K562 (cell line): ENCODE measurements at regions not wholly inside any gene's neighbourhood (a gene's known extent, or its start where the extent isn't known, plus 50 kb on each side); places are given as distances from the start of the nearest gene placed in this dataset.

Experiments
- ATAC-seq: fragments of 200-7000 bp; cut with Tn5 transposase; 3 replicates; pipeline ENCODE4 v1.9.1; 2020; ENCODE audit warnings: moderate library complexity
- BruUV-seq: library from RNA; stranded (reverse); fragments of 400-500 nt; replicated peaks from 2 replicates; lab custom pipeline; 2021; lab: Mats Ljungman, UMichigan
- CTCF ChIA-PET: fragments of 300-600 bp; formaldehyde crosslinking; extraction: SDS; loops from one replicate; lab custom pipeline; 2021; ENCODE audit warnings: low intra/inter-chr PET ratio; lab: Yijun Ruan, JAX
- POLR2A ChIA-PET: fragments of 300-600, 350-650 bp; sonication (Branson Sonifier 250); formaldehyde crosslinking; extraction: SDS; loops from one replicate; lab custom pipeline; 2021; ENCODE audit warnings: antibody characterized with exemption, inconsistent platforms; lab: Yijun Ruan, JAX
- DNase-seq, 4 experiments: peaks; one replicate each; pipeline versions ENCODE4 v3.0.0 to v3.0.0-alpha.2; 2011 to 2018; ENCODE audit warnings: low spot score in 3 of 4, mixed read lengths in 3 of 4; ENCODE audit errors: extremely low read depth in 1 of 4
- FAIRE-seq: peaks from 2 replicates; lab custom pipeline; 2011; peaks lifted over from hg19 to GRCh38; lab: Jason Lieb, UNC
- H2AFZ ChIP-seq: 2 replicates; pipeline ENCODE4 v1.6.0; 2011; ENCODE audit warnings: low read depth, low read length, control low read depth, inconsistent platforms
- H3K27ac ChIP-seq: fragments of 200-600 bp; 3 replicates; pipeline ENCODE4 v1.8.0; 2011; ENCODE audit warnings: low read depth, mild to moderate bottlenecking, control low read depth, inconsistent platforms, low read length, moderate library complexity, mixed read lengths; ENCODE audit errors: extremely low read depth
- H3K27me3 ChIP-seq, 2 experiments: fragments of 300-600 bp in 1 of 2; 2 replicates in 1 of 2; 3 replicates in 1 of 2; pipeline versions ENCODE4 v1.6.0 to v1.8.0; 2011; ENCODE audit warnings: inconsistent platforms in 2 of 2, low read length in 2 of 2, mild to moderate bottlenecking in 1 of 2, mixed read lengths in 1 of 2, moderate library complexity in 1 of 2; ENCODE audit not compliant: control insufficient read depth in 2 of 2, insufficient read depth in 2 of 2
- H3K36me3 ChIP-seq: fragments of 300-600 bp; 3 replicates; pipeline ENCODE4 v1.8.0; 2011; ENCODE audit warnings: mild to moderate bottlenecking, low read length, inconsistent platforms; ENCODE audit not compliant: control insufficient read depth, insufficient read depth
- H3K4me1 ChIP-seq, 2 experiments: fragments of 200-600 bp in 1 of 2; replicated peaks in 1 of 2; 2 replicates in 1 of 2; 3 replicates in 1 of 2; pipeline versions ENCODE4 v1.5.1 to v1.8.0; 2011; ENCODE audit warnings: inconsistent platforms in 2 of 2, low read length in 2 of 2, mild to moderate bottlenecking in 1 of 2, mixed read lengths in 1 of 2, moderate library complexity in 1 of 2; ENCODE audit not compliant: control insufficient read depth in 2 of 2, insufficient read depth in 2 of 2
- H3K4me2 ChIP-seq: 2 replicates; pipeline ENCODE4 v1.6.1; 2011; ENCODE audit warnings: low read length, control low read depth, inconsistent platforms, mixed read lengths; ENCODE audit not compliant: insufficient read depth
- H3K4me3 ChIP-seq: fragments of 200-600 bp; sonication (generic), shearing (Covaris generic); 2 replicates; pipeline ENCODE4 v1.5.1; 2016; ENCODE audit warnings: control low read depth, inconsistent platforms
- H3K79me2 ChIP-seq: fragments of 200-600 bp; 3 replicates; pipeline ENCODE4 v1.8.0; 2011; ENCODE audit warnings: low read length, inconsistent platforms; ENCODE audit not compliant: control insufficient read depth, insufficient read depth
- H3K9ac ChIP-seq, 2 experiments: 2 replicates each; pipeline versions ENCODE4 v1.6.0 to v1.6.1; 2011; ENCODE audit warnings: low read depth in 2 of 2, low read length in 2 of 2, control low read depth in 1 of 2, inconsistent platforms in 1 of 2, mild to moderate bottlenecking in 1 of 2, mixed read lengths in 1 of 2; ENCODE audit not compliant: insufficient read depth in 1 of 2
- H3K9me1 ChIP-seq: one replicate; pipeline ENCODE4 v1.6.0; 2011; ENCODE audit warnings: inconsistent platforms, mild to moderate bottlenecking, low read length, moderate library complexity; ENCODE audit not compliant: control insufficient read depth, insufficient read depth
- H3K9me3 ChIP-seq: replicated peaks from 2 replicates; pipeline ENCODE4 v1.5.1; 2011; ENCODE audit warnings: low read depth, low read length, inconsistent platforms; ENCODE audit not compliant: control insufficient read depth, insufficient read depth
- H4K20me1 ChIP-seq: replicated peaks from 2 replicates; pipeline ENCODE4 v1.6.1; 2011; ENCODE audit warnings: low read length, inconsistent platforms, mixed read lengths; ENCODE audit not compliant: control insufficient read depth, insufficient read depth
- CEBPB ChIP-seq: fragments of 450-650 bp; IDR thresholded peaks from 2 replicates; pipeline ENCODE4 v1.6.1; 2016; ENCODE audit warnings: missing genetic modification characterization, missing compliant biosample characterization
- CEBPG ChIP-seq, 3 experiments: fragments of 200-800 bp in 1 of 3; sonication (Bioruptor generic) in 1 of 3; sonication (generic) in 1 of 3; formaldehyde crosslinking in 1 of 3; IDR thresholded peaks in 2 of 3; conservative IDR thresholded peaks in 1 of 3; 2 replicates each; pipeline versions ENCODE4 v1.6.1 to v1.8.0; 2016 to 2022; ENCODE audit warnings: missing compliant biosample characterization in 2 of 3, missing genetic modification characterization in 2 of 3, mild to moderate bottlenecking in 1 of 3, missing genetic modification reagents in 1 of 3
- CHD2 ChIP-seq: IDR thresholded peaks from 2 replicates; pipeline ENCODE4 v1.6.1; 2011; ENCODE audit warnings: low read depth, low read length
- FOSL1 ChIP-seq: fragments of 200-800 bp; sonication (Bioruptor generic); conservative IDR thresholded peaks from 2 replicates; pipeline ENCODE4 v1.6.1; 2016; ENCODE audit warnings: missing genetic modification characterization, missing compliant biosample characterization
- FOXA3 ChIP-seq, 2 experiments: fragments of 450-650 bp in 1 of 2; sonication (generic) in 1 of 2; formaldehyde crosslinking; IDR thresholded peaks in 1 of 2; conservative IDR thresholded peaks in 1 of 2; 2 replicates each; pipeline versions ENCODE4 v1.4.0 to v1.8.0; 2020 to 2022; ENCODE audit warnings: mild to moderate bottlenecking in 2 of 2, missing genetic modification reagents in 1 of 2
- SMAD2 ChIP-seq: fragments of 150-350 bp; IDR thresholded peaks from 2 replicates; pipeline ENCODE4 v1.6.1; 2014; ENCODE audit warnings: low read depth, mild to moderate bottlenecking, low read length
- TBL1XR1 ChIP-seq, 2 experiments: IDR thresholded peaks; 2 replicates each; pipeline ENCODE4 v1.6.1; 2012; ENCODE audit warnings: improper control_type of control experiment in 2 of 2, low read length in 2 of 2, mild to moderate bottlenecking in 1 of 2
- TEAD1 ChIP-seq, 2 experiments: fragments of 450-650 bp in 1 of 2; sonication (generic) in 1 of 2; formaldehyde crosslinking; IDR thresholded peaks; 2 replicates each; pipeline versions ENCODE4 v1.4.0 to v1.8.0; 2020 to 2022; ENCODE audit warnings: mild to moderate bottlenecking in 2 of 2, missing genetic modification reagents in 1 of 2
- TEAD4 ChIP-seq, 2 experiments: sonication (generic) in 1 of 2; formaldehyde crosslinking in 1 of 2; IDR thresholded peaks; 2 replicates each; pipeline versions ENCODE4 v1.6.1 to v1.8.0; 2012 to 2022; ENCODE audit warnings: borderline replicate concordance in 1 of 2, inconsistent platforms in 1 of 2, low read length in 1 of 2, mild to moderate bottlenecking in 1 of 2, missing genetic modification reagents in 1 of 2
- ZBTB17 ChIP-seq: fragments of 450-650 bp; formaldehyde crosslinking; IDR thresholded peaks from 2 replicates; pipeline ENCODE4 v1.4.0; 2020; ENCODE audit warnings: mild to moderate bottlenecking
- WGBS: fragments of 100-300 bp; shearing (Covaris generic); methylation state at CpG from one replicate; pipeline ENCODE4 v1.1.6; 2016; ENCODE audit warnings: low coverage, mixed read lengths; ENCODE audit not compliant: insufficient coverage; ENCODE audit errors: missing lambda C conversion rate; 5-methylcytosine and 5-hydroxymethylcytosine counted together
- in situ Hi-C: fragments of 300-500 bp; cut with MboI; formaldehyde crosslinking; loops from 4 replicates; pipeline ENCODE4 v1.15.0; 2018; ENCODE audit warnings: inconsistent platforms, mixed read lengths
- intact Hi-C: fragments of 100-400 bp; cut with micrococcal nuclease; formaldehyde crosslinking; loops from 2 replicates; pipeline ENCODE4 v1.14.2; 2022
- TF ChIP-seq, protein P1 (sequence below): fragments of 250-450 bp; sonication (Bioruptor Pico); IDR thresholded peaks from 2 replicates; pipeline ENCODE4 v1.5.0; 2021

DNA sequence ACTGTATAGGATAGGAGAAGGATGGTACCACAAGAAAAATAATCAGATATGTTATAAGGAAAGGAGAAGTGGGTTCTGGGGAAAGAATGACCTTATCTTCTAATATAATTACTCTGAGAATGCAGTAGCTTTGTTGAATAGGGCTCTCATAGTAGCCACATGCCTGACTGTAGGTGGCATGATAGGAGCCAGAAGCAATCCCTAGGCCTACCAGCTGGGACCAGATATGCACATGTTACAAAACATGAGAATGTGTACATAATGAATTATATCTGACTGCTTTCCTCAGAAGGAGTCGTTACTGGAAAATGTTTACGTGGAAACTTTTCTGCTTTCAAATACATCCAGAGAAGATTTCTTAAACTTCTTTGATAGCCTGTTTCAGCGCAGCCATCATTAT is 53.2 kb upstream of the FAM3C start (continued):
- TF ChIP-seq FOXA3 (CRISPR knock-in tag; conservative IDR thresholded peaks at IDR 0.05 in 1 of 2, IDR thresholded peaks at IDR 0.05 in 1 of 2) = 0 out of 4 replicates have a peak, but pooled peaks of 1 of the 2 experiments have one; percentile 10
- no peak for TF ChIP-seq FOSL1 (tag)
- TF ChIP-seq TBL1XR1 (IDR thresholded peaks at IDR 0.05; ENCODE audit: low read length in 2 of 2) = no peak
- peak; percentile 71; the same call in 1 of the 2 replicates for TF ChIP-seq TEAD4 (IDR thresholded peaks at IDR 0.05; ENCODE audit: low read length)
- TF ChIP-seq TEAD4 (CRISPR knock-in tag; IDR thresholded peaks at IDR 0.05; ENCODE audit: borderline replicate concordance) = no peak
- TF ChIP-seq TEAD1 (CRISPR knock-in tag; IDR thresholded peaks at IDR 0.05) = peak in 1 of 2 experiments; percentile 76; a peak in 1 of 4 replicates

- no peaks in the 10 kb centered on the region for H4K20me1 ChIP-seq
- no peaks in the 10 kb centered on the region for H3K36me3 ChIP-seq
- no peaks in the 10 kb centered on the region for H3K4me1 ChIP-seq
- ATAC-seq (no peak), FAIRE-seq (no peak), DNase-seq (no peak)
- no peak overlapping the region for H3K4me2 ChIP-seq
- no peaks in the 10 kb centered on the region for H3K9me1 ChIP-seq
- H3K27ac ChIP-seq = no peak overlapping the region
- intact Hi-C loops (no loop called here), in situ Hi-C loops (no loop called here)
- H3K27me3 ChIP-seq = peaks cover 0 to 6% of the 10 kb centered on the region in 2 experiments; a peak in 1 of 5 replicates
- no peak overlapping the region for H2AFZ ChIP-seq
- ChIA-PET POLR2A (interaction anchor here (1.8 kb wide), 1 partner anchor 52 kb away, joined by 5 read pairs; the partner anchor contains the start of gene FAM3C), CTCF (no interaction called here)
- 18% methylated on average over 11 of the region's 11 CpGs for WGBS
- H3K79me2 ChIP-seq = no peaks in the 10 kb centered on the region
- no peak overlapping the region for H3K9ac ChIP-seq
- H3K9me3 ChIP-seq = no peaks in the 10 kb centered on the region
- BruUV-seq = no TSS peak
- H3K4me3 ChIP-seq = no peak overlapping the region
- TF ChIP-seq CEBPB (tag) (peak; percentile 75), CHD2 (no peak), CEBPG (CRISPR knock-in tag; IDR thresholded peaks at IDR 0.05) (no peak), CEBPG (tag; conservative IDR thresholded peaks at IDR 0.05 in 1 of 2, IDR thresholded peaks at IDR 0.05 in 1 of 2) (peak in 1 of 2 experiments; percentile 72; a peak in 2 of 4 replicates), ZBTB17 (CRISPR knock-in tag) (no peak), SMAD2 (no peak)
- TF ChIP-seq, protein P1, sequence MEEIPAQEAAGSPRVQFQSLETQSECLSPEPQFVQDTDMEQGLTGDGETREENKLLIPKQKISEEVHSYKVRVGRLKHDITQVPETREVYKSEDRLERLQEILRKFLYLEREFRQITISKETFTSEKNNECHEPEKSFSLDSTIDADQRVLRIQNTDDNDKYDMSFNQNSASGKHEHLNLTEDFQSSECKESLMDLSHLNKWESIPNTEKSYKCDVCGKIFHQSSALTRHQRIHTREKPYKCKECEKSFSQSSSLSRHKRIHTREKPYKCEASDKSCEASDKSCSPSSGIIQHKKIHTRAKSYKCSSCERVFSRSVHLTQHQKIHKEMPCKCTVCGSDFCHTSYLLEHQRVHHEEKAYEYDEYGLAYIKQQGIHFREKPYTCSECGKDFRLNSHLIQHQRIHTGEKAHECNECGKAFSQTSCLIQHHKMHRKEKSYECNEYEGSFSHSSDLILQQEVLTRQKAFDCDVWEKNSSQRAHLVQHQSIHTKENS (CRISPR knock-in tag) = no peak
- TF ChIP-seq, all 486 proteins: peak for 2
These were observed 52.3 kb upstream of the FAM3C start for GRCh38 chr7:121448429-121448828.
